HG03196 (cell line): ENCODE measurements at regions not wholly inside any gene's neighbourhood (a gene's known extent, or its start where the extent isn't known, plus 50 kb on each side); places are given as distances from the start of the nearest gene placed in this dataset.

Source experiments
- ATAC-seq: cut with Tn5 transposase; IDR thresholded peaks from one replicate; pipeline ENCODE4 v1.9.1; 2021; ENCODE audit not compliant: unreplicated experiment

GRCh38 chr2:225340923-225341322 lies 58.6 kb upstream of the NYAP2 start:
- no peak for ATAC-seq

GRCh38 chr2:225337183-225337582 lies 62.3 kb upstream of the NYAP2 start:
- ATAC-seq, result no peak

DNA sequence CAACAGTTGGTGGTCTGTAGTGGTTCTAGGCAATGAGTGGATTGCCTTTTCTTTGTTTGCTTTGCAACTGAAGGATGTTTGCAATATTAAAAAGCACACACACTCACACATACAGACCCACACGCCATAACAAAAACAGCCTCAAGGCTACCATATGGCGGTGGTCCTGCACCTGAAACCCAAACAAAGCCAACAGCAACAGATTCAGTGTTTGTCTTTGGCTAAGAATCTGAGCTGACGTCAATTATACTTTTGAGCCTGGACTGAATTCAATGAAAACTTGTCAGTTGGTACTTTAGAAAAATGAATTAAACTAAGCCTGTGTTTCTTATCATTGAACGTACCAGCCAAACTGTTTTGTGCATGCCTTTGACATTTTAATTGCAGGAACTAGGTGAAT lies 65.0 kb upstream of the NYAP2 start:
- no peak for ATAC-seq

- no peak for ATAC-seq
Measured at GRCh38 chr2:225328192-225328591, 71.3 kb upstream of the NYAP2 start.

DNA sequence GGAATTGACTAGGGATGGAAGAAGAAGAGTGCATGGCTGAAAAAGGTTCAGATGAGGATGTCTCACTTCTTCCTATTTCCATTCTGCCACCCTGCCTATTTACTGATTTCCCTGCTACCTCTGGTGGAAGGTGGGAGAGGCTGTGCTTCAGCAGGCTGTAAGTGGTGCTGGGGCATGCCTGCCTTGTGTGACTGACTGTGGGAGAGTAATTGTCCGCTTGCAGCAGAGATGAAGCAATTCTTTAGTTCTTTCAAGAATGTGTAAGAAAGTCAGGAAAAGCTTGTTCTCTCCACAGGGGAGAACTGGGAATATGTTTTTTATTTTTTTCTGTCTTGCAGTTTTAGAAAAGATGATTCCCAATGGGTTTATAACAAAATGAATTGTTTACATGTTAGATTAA lies 72.5 kb upstream of the NYAP2 start:
- ATAC-seq, result no peak

DNA sequence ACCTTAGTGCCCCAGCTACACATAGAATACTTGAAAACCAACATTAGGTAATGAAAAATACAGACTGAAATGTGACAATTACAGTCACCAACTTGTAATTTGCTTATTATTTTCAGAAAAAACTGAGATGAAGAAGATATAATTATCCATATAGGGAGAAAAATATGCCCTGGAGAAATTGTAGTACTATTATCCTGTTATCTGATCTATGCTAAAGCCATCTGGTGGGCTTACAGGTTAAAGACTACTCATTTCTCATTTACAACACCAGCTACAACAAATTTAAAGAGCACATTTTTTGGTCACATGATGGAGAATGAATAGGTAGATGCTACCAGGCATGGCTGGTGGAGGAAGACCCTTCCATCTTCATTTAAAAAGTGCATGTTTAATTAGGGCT lies 79.6 kb upstream of the NYAP2 start:
- no peak for ATAC-seq

GRCh38 chr2:225318440-225318839 lies 81.1 kb upstream of the NYAP2 start:
- ATAC-seq, result no peak

DNA sequence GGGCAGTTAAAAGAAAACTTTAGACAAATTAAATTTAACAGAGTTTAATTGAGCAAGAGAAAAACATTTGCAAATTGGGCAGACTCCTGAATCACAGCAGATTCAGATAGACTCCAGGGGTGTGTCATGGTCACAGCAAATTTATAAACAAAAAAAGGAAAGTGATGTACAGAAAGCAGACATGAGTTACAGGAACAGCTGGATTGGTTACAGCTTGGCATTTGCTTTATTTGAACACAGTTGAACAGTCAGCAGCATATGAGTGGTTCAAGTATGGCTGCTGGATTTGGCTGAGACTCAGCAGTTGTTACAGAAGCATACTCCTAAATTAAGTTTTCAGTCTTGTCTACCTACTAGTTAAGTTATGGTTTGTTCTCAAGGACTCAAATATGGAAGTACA lies 82.3 kb upstream of the NYAP2 start:
- ATAC-seq, result no peak

DNA sequence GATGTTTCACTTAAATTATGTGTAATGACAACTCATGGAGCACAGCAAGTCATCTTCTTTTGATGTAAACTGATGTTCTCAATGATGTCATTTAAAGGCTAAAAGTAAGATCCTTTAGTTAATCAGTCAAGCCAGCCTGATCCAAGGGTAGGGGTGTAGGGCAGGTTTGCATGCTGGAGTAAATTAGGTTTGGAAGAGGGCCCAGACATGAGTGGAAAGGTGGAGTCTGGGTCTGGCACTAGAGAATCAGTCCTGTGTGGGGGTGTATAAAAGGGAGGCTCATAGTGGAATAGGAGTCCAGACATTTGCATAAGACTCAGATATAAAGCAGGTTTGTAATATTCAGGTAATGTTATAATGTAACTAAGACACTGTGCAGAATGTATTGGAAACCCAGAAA lies 88.8 kb upstream of the NYAP2 start:
- ATAC-seq, result no peak

- no peak for ATAC-seq
Measured at GRCh38 chr2:225309516-225309915, 90.0 kb upstream of the NYAP2 start.

DNA sequence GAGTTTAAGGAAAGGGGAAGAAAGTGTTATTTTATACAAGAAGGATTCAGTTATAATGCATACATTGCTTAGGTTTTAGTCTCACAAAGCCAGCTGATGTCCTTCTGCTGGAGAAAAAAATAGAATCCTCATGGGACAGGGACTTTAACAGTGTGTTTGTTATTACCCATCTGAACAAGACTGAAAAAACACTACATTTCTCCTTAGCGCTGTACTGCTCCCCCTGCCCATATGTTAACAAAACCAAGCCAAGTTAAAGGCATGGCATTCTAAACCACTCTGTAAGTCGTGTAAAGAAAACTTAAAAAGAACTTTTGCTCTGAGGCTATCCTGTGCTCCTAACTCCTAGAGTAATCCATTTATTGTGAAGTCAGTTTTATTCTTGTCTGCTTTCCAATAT lies 102.6 kb upstream of the NYAP2 start:
- ATAC-seq, result no peak

DNA sequence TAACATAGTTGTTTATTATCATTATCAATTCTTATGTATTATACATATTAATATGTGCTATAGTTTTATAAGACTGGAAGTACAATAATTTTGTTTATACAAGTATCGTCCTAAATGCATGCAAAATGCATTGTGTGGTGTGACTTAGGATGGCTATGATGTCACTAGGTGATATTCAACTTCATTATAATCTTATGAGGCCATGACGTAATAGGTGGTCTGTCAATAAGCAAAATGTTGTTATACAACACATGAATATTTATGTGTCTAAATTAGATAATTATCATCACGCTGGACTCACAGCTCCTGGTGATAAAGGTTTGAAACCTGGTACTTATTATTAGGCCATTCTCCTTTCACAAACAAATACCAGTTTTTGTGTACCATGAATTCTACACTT lies 104.4 kb upstream of the NYAP2 start:
- ATAC-seq, result no peak

GRCh38 chr2:225293638-225294037 lies 105.9 kb upstream of the NYAP2 start:
- no peak for ATAC-seq

DNA sequence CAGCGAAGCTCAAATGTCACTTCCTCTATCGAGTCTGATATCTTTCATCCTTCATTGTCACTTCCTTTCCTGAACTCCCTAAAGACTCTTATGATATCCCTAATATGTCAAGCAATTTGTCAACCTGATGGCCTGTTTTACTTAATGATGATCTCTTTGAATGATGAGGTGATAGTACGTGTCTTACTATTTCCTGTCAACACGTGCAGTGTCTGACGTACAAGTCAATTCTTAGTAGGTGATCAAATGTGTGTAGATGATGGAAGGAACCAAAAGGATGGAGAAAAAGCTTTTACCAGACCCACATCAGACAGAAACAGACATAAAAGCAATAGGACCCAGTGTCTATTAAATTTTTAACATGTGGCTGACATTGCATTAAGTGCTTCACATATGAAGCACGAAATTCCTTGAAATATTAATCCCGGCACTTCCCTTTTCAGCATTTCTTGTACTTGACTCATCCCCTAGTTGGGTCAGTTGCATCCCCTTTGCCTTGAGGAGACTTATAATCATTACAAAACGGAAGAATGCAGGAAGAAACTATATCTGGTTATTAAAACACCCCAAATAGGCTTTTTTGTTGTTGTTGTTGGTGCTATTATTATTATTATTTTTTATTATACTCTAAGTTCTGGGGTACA lies 108.6 kb upstream of the NYAP2 start:
- ATAC-seq, result no peak

- no peak for ATAC-seq
Measured at GRCh38 chr2:225289659-225290058, 109.9 kb upstream of the NYAP2 start.

DNA sequence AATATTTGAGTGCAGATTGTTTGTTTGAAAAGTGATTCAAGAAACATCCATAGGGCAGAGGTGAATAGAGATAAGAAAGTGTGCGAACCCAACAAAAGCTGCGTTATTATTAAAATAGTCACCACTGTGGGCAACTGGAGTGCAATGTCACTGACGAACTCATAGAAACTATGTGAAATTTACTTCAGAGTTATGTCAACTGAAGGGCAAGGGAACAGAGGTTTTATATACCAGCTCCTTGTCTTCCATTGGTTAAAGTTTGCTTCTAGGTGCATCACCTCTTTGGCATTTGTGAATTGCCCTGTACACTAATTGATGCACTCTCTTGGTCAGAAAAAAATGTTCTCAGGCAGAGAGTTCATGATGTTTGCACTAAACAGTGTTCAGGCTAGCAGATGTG lies 110.5 kb upstream of the NYAP2 start:
- ATAC-seq, result no peak

GRCh38 chr2:225282858-225283710 lies 116.4 kb upstream of the NYAP2 start:
- ATAC-seq, result peak; percentile 75

DNA sequence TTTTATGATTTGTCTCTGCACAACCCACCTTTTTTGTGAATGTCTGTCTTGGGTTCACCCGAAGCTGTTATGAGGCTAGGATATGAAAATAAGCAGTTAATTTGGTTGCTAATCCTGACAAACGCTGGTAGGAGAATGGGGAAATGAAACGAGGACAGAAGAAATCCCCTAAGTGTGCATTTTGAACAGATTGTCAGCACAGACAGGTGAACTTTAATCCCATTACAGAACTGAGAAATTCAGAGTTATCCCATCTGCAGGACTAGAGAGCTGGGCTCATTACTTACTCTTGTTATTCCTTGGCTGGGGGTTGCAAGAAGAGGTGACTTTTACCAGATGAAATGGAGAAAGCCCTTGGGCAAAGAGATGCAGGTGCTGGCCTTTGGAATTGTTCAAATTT lies 123.3 kb upstream of the NYAP2 start:
- ATAC-seq, result peak; percentile 62

GRCh38 chr2:225275443-225275842 lies 124.1 kb upstream of the NYAP2 start:
- no peak for ATAC-seq

- peak; percentile 32 for ATAC-seq
Measured at GRCh38 chr2:225274751-225275150, 124.8 kb upstream of the NYAP2 start.

DNA sequence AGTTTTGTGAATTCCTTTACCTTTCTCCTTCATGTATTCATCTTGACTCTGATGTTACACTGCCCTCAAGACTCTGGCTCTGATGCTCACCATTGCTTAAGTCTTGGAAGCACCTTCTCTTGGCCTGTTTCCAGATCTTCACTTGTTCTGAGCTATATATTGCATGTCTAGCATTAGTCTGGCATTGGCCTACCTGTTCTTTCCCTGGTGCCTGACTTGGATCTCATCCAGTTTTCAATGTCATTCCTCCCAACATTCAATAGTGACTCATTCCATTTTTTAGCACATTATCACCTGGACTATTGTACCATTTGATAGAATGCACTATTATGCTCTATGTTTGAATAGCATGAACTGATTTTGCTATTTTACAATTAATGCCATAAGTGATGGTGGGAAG lies 127.3 kb upstream of the NYAP2 start:
- no peak for ATAC-seq

- ATAC-seq, result peak; percentile 100
Measured at GRCh38 chr2:225270861-225271260, 128.6 kb upstream of the NYAP2 start.

DNA sequence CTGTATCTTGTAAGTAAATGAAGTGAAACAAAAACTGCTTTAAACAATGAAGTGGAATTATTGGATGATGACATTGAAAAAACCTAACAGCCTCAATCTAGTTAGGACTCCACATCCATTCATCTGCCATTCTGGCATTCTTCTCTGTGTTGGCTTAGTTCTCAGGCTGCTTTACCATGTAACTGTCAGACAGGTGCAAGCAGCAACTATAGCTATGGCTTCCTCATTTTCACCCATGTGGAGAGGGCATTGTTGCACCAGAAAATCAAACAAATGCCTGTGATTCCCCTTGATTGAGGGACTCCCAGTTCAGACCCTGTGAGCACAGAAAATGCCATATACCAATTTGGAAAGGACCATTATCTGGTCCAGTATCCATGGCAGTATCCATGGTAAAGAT lies 129.5 kb upstream of the NYAP2 start:
- no peak for ATAC-seq
